Endothelial cell of umbilical vein (primary cell): ENCODE measurements at regions not wholly inside any gene's neighbourhood (a gene's known extent, or its start where the extent isn't known, plus 50 kb on each side); places are given as distances from the start of the nearest gene placed in this dataset.

Experiments
- BruUV-seq: library from RNA; stranded (reverse); fragments of 400-500 nt; replicated peaks from 2 replicates; lab custom pipeline; 2021; lab: Mats Ljungman, UMichigan
- CTCF ChIA-PET: fragments of 300-600, 350-600 bp; sonication (Branson Sonifier 250); formaldehyde crosslinking; loops from one replicate; lab custom pipeline; 2021; ENCODE audit warnings: antibody characterized with exemption, inconsistent platforms; lab: Charles Lee
- POLR2A ChIA-PET: fragments of 300-600, 350-600 bp; sonication (Branson Sonifier 250); formaldehyde crosslinking; loops from one replicate; lab custom pipeline; 2021; ENCODE audit warnings: antibody characterized with exemption, inconsistent platforms; lab: Charles Lee
- DNase-seq: peaks from one replicate; pipeline ENCODE4 v3.0.0-alpha.2; 2011; ENCODE audit warnings: low read depth, low spot score
- FAIRE-seq: peaks from 2 replicates; lab custom pipeline; 2011; peaks lifted over from hg19 to GRCh38; lab: Jason Lieb, UNC
- H2AFZ ChIP-seq: 2 replicates; pipeline ENCODE4 v1.6.0; 2012; ENCODE audit warnings: low read depth, low read length, control low read depth, inconsistent platforms
- H3K27ac ChIP-seq: 2 replicates; pipeline ENCODE4 v1.5.1; 2011; ENCODE audit warnings: low read depth, mild to moderate bottlenecking, control low read depth, low read length, moderate library complexity; ENCODE audit not compliant: insufficient read depth
- H3K27me3 ChIP-seq, 2 experiments: 2 replicates each; pipeline versions ENCODE4 v1.6.0 to v1.6.1; 2011; ENCODE audit warnings: low read length in 2 of 2, mixed read lengths in 1 of 2; ENCODE audit not compliant: control insufficient read depth in 2 of 2, insufficient read depth in 2 of 2
- H3K36me3 ChIP-seq, 2 experiments: 2 replicates in 1 of 2; 3 replicates in 1 of 2; pipeline ENCODE4 v1.5.1; 2011; ENCODE audit warnings: low read length in 2 of 2, mild to moderate bottlenecking in 1 of 2, moderate library complexity in 1 of 2; ENCODE audit not compliant: control insufficient read depth in 2 of 2, insufficient read depth in 2 of 2; ENCODE audit errors: extremely low read depth in 1 of 2
- H3K4me1 ChIP-seq: 3 replicates; pipeline ENCODE4 v1.5.1; 2011; ENCODE audit warnings: mild to moderate bottlenecking, low read length; ENCODE audit not compliant: control insufficient read depth, insufficient read depth; ENCODE audit errors: extremely low read depth
- H3K4me2 ChIP-seq: 2 replicates; pipeline ENCODE4 v1.6.1; 2011; ENCODE audit warnings: low read length, control low read depth, mixed read lengths; ENCODE audit not compliant: insufficient read depth
- H3K4me3 ChIP-seq, 3 experiments: fragments of 200-600 bp in 1 of 3; sonication (generic), shearing (Covaris generic) in 1 of 3; replicated peaks in 1 of 3; 2 replicates each; pipeline ENCODE4 v1.5.1; 2011 to 2016; ENCODE audit warnings: control low read depth in 3 of 3, low read length in 3 of 3, mild to moderate bottlenecking in 2 of 3, inconsistent platforms in 1 of 3, low read depth in 1 of 3, moderate library complexity in 1 of 3; ENCODE audit not compliant: insufficient read depth in 1 of 3
- H3K79me2 ChIP-seq: 2 replicates; pipeline ENCODE4 v1.6.0; 2012; ENCODE audit warnings: low read length, inconsistent platforms; ENCODE audit not compliant: control insufficient read depth, insufficient read depth
- H3K9ac ChIP-seq: replicated peaks from 2 replicates; pipeline ENCODE3; 2011; ENCODE audit warnings: low read length, control low read depth; ENCODE audit not compliant: insufficient read depth; ENCODE audit errors: extremely low read depth
- H3K9me1 ChIP-seq: replicated peaks from 3 replicates; pipeline ENCODE4 v1.6.0; 2011; ENCODE audit warnings: mild to moderate bottlenecking, low read length; ENCODE audit not compliant: control insufficient read depth, insufficient read depth; ENCODE audit errors: extremely low read depth
- H3K9me3 ChIP-seq: replicated peaks from 2 replicates; pipeline ENCODE4 v1.5.1; 2012; ENCODE audit warnings: low read length, inconsistent platforms; ENCODE audit not compliant: control insufficient read depth, insufficient read depth
- H4K20me1 ChIP-seq: replicated peaks from 2 replicates; pipeline ENCODE3; 2011; ENCODE audit warnings: mild to moderate bottlenecking, low read length; ENCODE audit not compliant: control insufficient read depth, insufficient read depth; ENCODE audit errors: extremely low read depth
- CTCF ChIP-seq, 2 donors: IDR thresholded peaks; 1 replicate in 1 of 2; 2 replicates in 1 of 2; pipeline ENCODE4 v1.5.1; 2011; ENCODE audit warnings: low read length in 2 of 2, mild to moderate bottlenecking in 2 of 2, moderate library complexity in 2 of 2, control low read depth in 1 of 2, inconsistent platforms in 1 of 2, low read depth in 1 of 2; ENCODE audit not compliant: insufficient read depth in 1 of 2; ENCODE audit errors: extremely low read depth in 1 of 2
- EZH2 ChIP-seq: IDR thresholded peaks from 2 replicates; pipeline ENCODE4 v1.6.1; 2012; ENCODE audit warnings: borderline replicate concordance, low read depth, mild to moderate bottlenecking, moderate library complexity, low read length, inconsistent platforms; ENCODE audit not compliant: severe bottlenecking
- FOS ChIP-seq: IDR thresholded peaks from 2 replicates; pipeline ENCODE4 v1.6.1; 2011; ENCODE audit warnings: mild to moderate bottlenecking, low read length, moderate library complexity, borderline replicate concordance; ENCODE audit not compliant: insufficient read depth
- GATA2 ChIP-seq: IDR thresholded peaks from 2 replicates; pipeline ENCODE4 v1.7.0; 2011; ENCODE audit warnings: low read depth, mild to moderate bottlenecking, moderate library complexity, mixed read lengths, low read length; ENCODE audit not compliant: insufficient read length, insufficient read depth
- JUN ChIP-seq: IDR thresholded peaks from 2 replicates; pipeline ENCODE4 v1.6.1; 2011; ENCODE audit warnings: borderline replicate concordance, low read depth; ENCODE audit not compliant: insufficient read length, insufficient read depth
- MAX ChIP-seq: IDR thresholded peaks from 2 replicates; pipeline ENCODE4 v1.6.1; 2011; ENCODE audit not compliant: insufficient read depth, insufficient read length
- MYC ChIP-seq: IDR thresholded peaks from one replicate; pipeline ENCODE4 v1.6.1; 2011; ENCODE audit warnings: mild to moderate bottlenecking, low read depth, low read length
- POLR2A ChIP-seq: IDR thresholded peaks from 2 replicates; pipeline ENCODE4 v1.6.1; 2012; ENCODE audit warnings: low read depth, mild to moderate bottlenecking, control low read depth, low read length
- POLR2AphosphoS5 ChIP-seq: IDR thresholded peaks from 2 replicates; pipeline ENCODE4 v1.6.1; 2012; ENCODE audit warnings: low read depth, mild to moderate bottlenecking, control low read depth, low read length, moderate library complexity; ENCODE audit not compliant: insufficient read depth
- dilution Hi-C: fragments of 300-500 bp; cut with MboI; formaldehyde crosslinking; loops from one replicate; pipeline ENCODE4 v1.15.0; 2019; ENCODE audit warnings: low sequenced_read_pairs; ENCODE audit not compliant: extremely low pct_ligation_motif_present
- intact Hi-C: fragments of 100-400 bp; cut with micrococcal nuclease; formaldehyde crosslinking; loops from one replicate; pipeline ENCODE4 v1.10.0; 2022

GRCh38 chr1:188642704-188643103 is 1814.0 kb downstream of the PLA2G4A start:
- no peaks in the 10 kb centered on the region for H3K79me2 ChIP-seq
- no peak overlapping the region for H3K9ac ChIP-seq
- H3K27me3 ChIP-seq, result no peaks in the 10 kb centered on the region
- no peaks in the 10 kb centered on the region for H3K9me1 ChIP-seq
- no peak overlapping the region for H2AFZ ChIP-seq
- no peak for FAIRE-seq
- ChIA-PET POLR2A (no interaction called here), CTCF (no interaction called here)
- H3K36me3 ChIP-seq, result no peaks in the 10 kb centered on the region
- intact Hi-C loops (no loop called here), dilution Hi-C loops (no loop called here)
- no peak for DNase-seq
- H3K4me2 ChIP-seq, result no peak overlapping the region
- H3K4me1 ChIP-seq, result no peaks in the 10 kb centered on the region
- no TSS peak for BruUV-seq
- no peaks in the 10 kb centered on the region for H4K20me1 ChIP-seq
- no peak for TF ChIP-seq POLR2AphosphoS5
- no peak for TF ChIP-seq MYC
- no peak for TF ChIP-seq GATA2
- no peak for TF ChIP-seq CTCF (IDR thresholded peaks at IDR 0.05; ENCODE audit: extremely low read depth in 1 of 2, insufficient read depth in 1 of 2, low read depth in 1 of 2, low read length in 2 of 2)
- no peak for TF ChIP-seq EZH2
- TF ChIP-seq JUN, result no peak
- TF ChIP-seq POLR2A, result no peak
- no peak for TF ChIP-seq FOS
- TF ChIP-seq MAX, result no peak
- H3K27ac ChIP-seq, result no peak overlapping the region
- H3K9me3 ChIP-seq, result no peaks in the 10 kb centered on the region
- H3K4me3 ChIP-seq, result no peak overlapping the region
